PC-3 (cell line): ENCODE measurements at regions not wholly inside any gene's neighbourhood (a gene's known extent, or its start where the extent isn't known, plus 50 kb on each side); places are given as distances from the start of the nearest gene placed in this dataset.
A peak's percentile ranks its signal among the peaks of the same experiment; 100 is the strongest.

Experiments
- ATAC-seq: fragments of 200-7000 bp; cut with Tn5 transposase; 2 replicates; pipeline ENCODE4 v1.9.1; 2020; ENCODE audit warnings: mild to moderate bottlenecking, moderate library complexity
- BruUV-seq: library from RNA; stranded (reverse); fragments of 400-500 nt; replicated peaks from 2 replicates; lab custom pipeline; 2021; lab: Mats Ljungman, UMichigan
- CTCF ChIA-PET: fragments of 300-600 bp; sonication (Branson Sonifier 250); formaldehyde crosslinking; loops from one replicate; lab custom pipeline; 2022; ENCODE audit warnings: antibody characterized with exemption; lab: Charles Lee
- POLR2A ChIA-PET: fragments of 300-600 bp; sonication (Branson Sonifier 250); formaldehyde crosslinking; loops from one replicate; lab custom pipeline; 2022; ENCODE audit warnings: antibody characterized with exemption; ENCODE audit not compliant: unreplicated experiment; lab: Charles Lee
- DNase-seq: peaks from one replicate; pipeline ENCODE4 v3.0.0-alpha.2; 2015
- H2AFZ ChIP-seq: fragments of 300-600 bp; sonication (generic); 2 replicates; pipeline ENCODE4 v1.6.0; 2016; ENCODE audit warnings: antibody characterized with exemption, low read length
- H3F3A ChIP-seq: fragments of 300-600 bp; sonication (generic); one replicate; pipeline ENCODE4 v1.6.0; 2017; ENCODE audit warnings: antibody characterized with exemption, low read length, control low read depth, mild to moderate bottlenecking; ENCODE audit not compliant: unreplicated experiment
- H3K27ac ChIP-seq: fragments of 300-600 bp; sonication (generic); 2 replicates; pipeline ENCODE4 v1.5.1; 2016; ENCODE audit warnings: mild to moderate bottlenecking, low read length
- H3K27me3 ChIP-seq: fragments of 300-600 bp; sonication (generic); 2 replicates; pipeline ENCODE4 v1.6.1; 2016; ENCODE audit warnings: low read length, mixed read lengths
- H3K36me3 ChIP-seq: fragments of 300-600 bp; sonication (generic); 2 replicates; pipeline ENCODE4 v1.6.1; 2016; ENCODE audit warnings: low read depth, mixed run types, low read length, mixed read lengths
- H3K4me1 ChIP-seq: fragments of 300-600 bp; sonication (generic); 2 replicates; pipeline ENCODE4 v1.5.1; 2016; ENCODE audit warnings: low read length; ENCODE audit not compliant: insufficient read depth
- H3K4me2 ChIP-seq: fragments of 300-600 bp; sonication (generic); 2 replicates; pipeline ENCODE4 v1.6.0; 2016; ENCODE audit warnings: low read length
- H3K4me3 ChIP-seq: fragments of 300-600 bp; sonication (generic); 2 replicates; pipeline ENCODE4 v1.5.1; 2016; ENCODE audit warnings: mild to moderate bottlenecking, low read length, mixed read lengths
- H3K79me2 ChIP-seq: fragments of 300-600 bp; sonication (generic); 2 replicates; pipeline ENCODE4 v1.6.1; 2017; ENCODE audit warnings: low read length, mixed read lengths
- H3K9ac ChIP-seq: fragments of 300-600 bp; sonication (generic); 2 replicates; pipeline ENCODE4 v1.6.0; 2016; ENCODE audit warnings: mild to moderate bottlenecking, low read length
- H3K9me2 ChIP-seq: fragments of 300-600 bp; sonication (generic); replicated peaks from 2 replicates; pipeline ENCODE4 v1.6.1; 2016; ENCODE audit warnings: mixed run types, low read length, mixed read lengths
- H3K9me3 ChIP-seq: fragments of 300-600 bp; sonication (generic); 2 replicates; pipeline ENCODE4 v1.6.1; 2016; ENCODE audit warnings: low read length, mixed read lengths
- H4K20me1 ChIP-seq: fragments of 300-600 bp; sonication (generic); 2 replicates; pipeline ENCODE4 v1.6.1; 2016; ENCODE audit warnings: low read length, mixed read lengths
- CTCF ChIP-seq: fragments of 300-600 bp; sonication (generic); conservative IDR thresholded peaks from 2 replicates; pipeline ENCODE4 v1.5.1; 2017; ENCODE audit warnings: antibody characterized with exemption, low read depth, mild to moderate bottlenecking, low read length
- EZH2 ChIP-seq: fragments of 300-600 bp; sonication (generic); IDR thresholded peaks from one replicate; pipeline ENCODE4 v1.6.1; 2017; ENCODE audit warnings: antibody characterized with exemption, mild to moderate bottlenecking, low read length; ENCODE audit not compliant: unreplicated experiment
- EZH2phosphoT487 ChIP-seq: fragments of 300-600 bp; sonication (generic); IDR thresholded peaks from 2 replicates; pipeline ENCODE4 v1.6.1; 2018; ENCODE audit warnings: mild to moderate bottlenecking, antibody characterized with exemption, low read length, borderline replicate concordance
- intact Hi-C: fragments of 100-400 bp; cut with micrococcal nuclease; formaldehyde crosslinking; loops from 2 replicates; pipeline ENCODE4 v1.9.0; 2023

GRCh38 chr2:40851661-40852060 lies 399.8 kb upstream of the SLC8A1 start:
- no peak for TF ChIP-seq EZH2
- TF ChIP-seq CTCF, result no peak
- no peak for TF ChIP-seq EZH2phosphoT487
- intact Hi-C loops, result no loop called here
- H2AFZ ChIP-seq, result no peak overlapping the region
- H3K4me3 ChIP-seq, result no peak overlapping the region
- no peaks in the 10 kb centered on the region for H4K20me1 ChIP-seq
- H3K9ac ChIP-seq, result no peak overlapping the region
- no peaks in the 10 kb centered on the region for H3K36me3 ChIP-seq
- H3K9me3 ChIP-seq, result no peaks in the 10 kb centered on the region
- BruUV-seq, result no TSS peak
- H3K4me1 ChIP-seq, result no peaks in the 10 kb centered on the region
- no peaks in the 10 kb centered on the region for H3K9me2 ChIP-seq
- H3K27ac ChIP-seq, result no peak overlapping the region
- H3F3A ChIP-seq, result no peaks in the 10 kb centered on the region
- H3K4me2 ChIP-seq, result no peak overlapping the region
- ChIA-PET CTCF (no interaction called here), POLR2A (no interaction called here)
- peak; percentile 22 for DNase-seq
- H3K79me2 ChIP-seq, result no peaks in the 10 kb centered on the region
- ATAC-seq, result no peak
- no peaks in the 10 kb centered on the region for H3K27me3 ChIP-seq

- no peak overlapping the region for H3K4me3 ChIP-seq
- BruUV-seq, result no TSS peak
- no peaks in the 10 kb centered on the region for H3K27me3 ChIP-seq
- H3K9me2 ChIP-seq, result no peaks in the 10 kb centered on the region
- no peaks in the 10 kb centered on the region for H3K36me3 ChIP-seq
- TF ChIP-seq EZH2phosphoT487 (no peak), CTCF (no peak), EZH2 (no peak)
- peak overlapping the region; percentile 46; the same call in 1 of the 2 replicates for H3K4me2 ChIP-seq
- ATAC-seq, result peak; percentile 67
- peak; percentile 79 for DNase-seq
- no peaks in the 10 kb centered on the region for H4K20me1 ChIP-seq
- ChIA-PET CTCF (no interaction called here), POLR2A (no interaction called here)
- H3F3A ChIP-seq, result no peaks in the 10 kb centered on the region
- H3K9ac ChIP-seq, result no peak overlapping the region
- no peaks in the 10 kb centered on the region for H3K9me3 ChIP-seq
- no peaks in the 10 kb centered on the region for H3K79me2 ChIP-seq
- H3K27ac ChIP-seq, result 0 out of 2 replicates have a peak overlapping the region, but pooled peaks have one; percentile 9
- intact Hi-C loops, result no loop called here
- peaks cover 14% of the 10 kb centered on the region for H3K4me1 ChIP-seq
- no peak overlapping the region for H2AFZ ChIP-seq
Measured at GRCh38 chr2:40859617-40860016, 407.7 kb upstream of the SLC8A1 start.

GRCh38 chr2:40867829-40868228 lies 415.9 kb upstream of the SLC8A1 start:
- no peak overlapping the region for H3K27ac ChIP-seq
- POLR2A ChIA-PET, result no interaction called here
- no peak overlapping the region for H3K9ac ChIP-seq
- no peak overlapping the region for H3K4me3 ChIP-seq
- H2AFZ ChIP-seq, result no peak overlapping the region
- ATAC-seq (no peak), DNase-seq (no peak)
- H3K4me1 ChIP-seq, result no peaks in the 10 kb centered on the region
- H3K4me2 ChIP-seq, result no peak overlapping the region
- no peaks in the 10 kb centered on the region for H3K36me3 ChIP-seq
- no peaks in the 10 kb centered on the region for H3K9me3 ChIP-seq
- CTCF ChIA-PET, result no interaction called here
- H3K27me3 ChIP-seq, result no peaks in the 10 kb centered on the region
- intact Hi-C loops, result no loop called here
- no peaks in the 10 kb centered on the region for H3F3A ChIP-seq
- no peaks in the 10 kb centered on the region for H3K79me2 ChIP-seq
- no peaks in the 10 kb centered on the region for H4K20me1 ChIP-seq
- BruUV-seq, result no TSS peak
- no peaks in the 10 kb centered on the region for H3K9me2 ChIP-seq
- TF ChIP-seq EZH2phosphoT487 (no peak), CTCF (no peak), EZH2 (no peak)
